Sigmoid colon (tissue), 6 donors: ENCODE measurements at regions not wholly inside any gene's neighbourhood (a gene's known extent, or its start where the extent isn't known, plus 50 kb on each side); places are given as distances from the start of the nearest gene placed in this dataset.

Experiments used
- DNase-seq: peaks from one replicate; pipeline ENCODE4 v3.0.0-alpha.2; 2019
- H3K27ac ChIP-seq, 4 donors: fragments of 200-600 bp; sonication (generic); one replicate each; pipeline ENCODE4 v1.5.1; 2016 to 2019; ENCODE audit warnings: mild to moderate bottlenecking in 1 of 4
- H3K27me3 ChIP-seq, 3 donors: fragments of 200-600 bp; sonication (generic); one replicate each; pipeline ENCODE4 v1.5.1; 2019; ENCODE audit warnings: mild to moderate bottlenecking in 1 of 3
- H3K36me3 ChIP-seq, 4 donors: fragments of 200-600 bp; sonication (generic); one replicate each; pipeline ENCODE4 v1.5.1; 2016 to 2019
- H3K4me1 ChIP-seq, 4 donors: fragments of 200-600 bp; sonication (generic); one replicate each; pipeline ENCODE4 v1.5.1; 2017 to 2019
- H3K4me3 ChIP-seq, 4 donors: fragments of 200-600 bp; sonication (generic); one replicate each; pipeline ENCODE4 v1.5.1; 2017 to 2019; ENCODE audit warnings: mild to moderate bottlenecking in 2 of 4, moderate library complexity in 1 of 4
- H3K9me3 ChIP-seq, 4 donors: fragments of 200-600 bp in 3 of 4; sonication (generic) in 3 of 4; one replicate each; pipeline versions ENCODE4 v1.5.1 to v1.6.1; 2013 to 2019
- CTCF ChIP-seq, 4 experiments: fragments of 450-650 bp in 3 of 4; fragments of 200-600 bp in 1 of 4; IDR thresholded peaks; one replicate each; pipeline ENCODE4 v1.5.1; 2016 to 2019; ENCODE audit warnings: antibody characterized with exemption in 4 of 4, mild to moderate bottlenecking in 3 of 4, moderate library complexity in 2 of 4
- EP300 ChIP-seq, 4 donors: sonication (generic); formaldehyde crosslinking; IDR thresholded peaks; one replicate each; pipeline ENCODE4 v1.6.1; 2017; ENCODE audit warnings: antibody characterized with exemption in 4 of 4
- POLR2A ChIP-seq, 2 donors: fragments of 450-650 bp; IDR thresholded peaks; one replicate each; pipeline ENCODE4 v1.6.1; 2016; ENCODE audit warnings: antibody characterized with exemption in 2 of 2, mild to moderate bottlenecking in 2 of 2, moderate library complexity in 2 of 2
- POLR2AphosphoS5 ChIP-seq, 4 donors: sonication (generic); formaldehyde crosslinking; IDR thresholded peaks; one replicate each; pipeline ENCODE4 v1.6.1; 2017; ENCODE audit warnings: antibody characterized with exemption in 4 of 4
- WGBS, 2 donors: extraction: QIAGEN DNeasy Blood & Tissue Kit; methylation state at CpG; one replicate each; pipeline ENCODE4 v1.1.7; 2013; 5-methylcytosine and 5-hydroxymethylcytosine counted together
- intact Hi-C: fragments of 100-400 bp; cut with DNase I; formaldehyde crosslinking; loops from one replicate; pipeline ENCODE4 v1.15.1; 2023
- donor health status: healthy with polysubstance abuse.
- donor health status: healthy.

- no peak for DNase-seq
- H3K4me3 ChIP-seq: no peak overlapping the region
- no peak for TF ChIP-seq POLR2A (IDR thresholded peaks at IDR 0.05)
- TF ChIP-seq EP300 (IDR thresholded peaks at IDR 0.05): no peak
- no peak for TF ChIP-seq POLR2AphosphoS5 (IDR thresholded peaks at IDR 0.05)
- TF ChIP-seq CTCF (IDR thresholded peaks at IDR 0.05): no peak
- peaks cover 0 to 16% (median 3%) of the 10 kb centered on the region in 3 donors for H3K27me3 ChIP-seq
- peak overlapping the region in 1 of 4 donors; percentile 23 for H3K27ac ChIP-seq
- no peaks in the 10 kb centered on the region for H3K9me3 ChIP-seq
- H3K36me3 ChIP-seq: no peaks in the 10 kb centered on the region
- intact Hi-C loops: no loop called here
- peaks cover 0 to 10% (median 9%) of the 10 kb centered on the region in 4 donors for H3K4me1 ChIP-seq
- 56 to 65% methylated on average over 5 of the region's 5 CpGs for WGBS, 2 donors
Measured at GRCh38 chr1:30523055-30524020, 200.0 kb downstream of the MATN1 start.

GRCh38 chr1:30522031-30523004, 201.1 kb downstream of the MATN1 start:
- TF ChIP-seq CTCF (IDR thresholded peaks at IDR 0.05) (no peak), POLR2AphosphoS5 (IDR thresholded peaks at IDR 0.05) (peak in 2 of 4 donors; percentile 28 to 31)
- Histone ChIP-seq H3K27ac (peak overlapping the region in 1 of 4 donors; percentile 69), H3K27me3 (peaks cover 0 to 16% (median 3%) of the 10 kb centered on the region in 3 donors), H3K36me3 (no peaks in the 10 kb centered on the region), H3K4me3 (no peak overlapping the region), H3K4me1 (peaks cover 0 to 10% (median 9%) of the 10 kb centered on the region in 4 donors), H3K9me3 (no peaks in the 10 kb centered on the region)
- 59 to 68% methylated on average over 17 of the region's 17 CpGs for WGBS, 2 donors
- intact Hi-C loops: no loop called here
- DNase-seq: peak; percentile 77

- peaks cover 0 to 10% (median 3%) of the 10 kb centered on the region in 3 donors for H3K27me3 ChIP-seq
- H3K27ac ChIP-seq: peak overlapping the region in 1 of 4 donors; percentile 69
- no peak for TF ChIP-seq CTCF (IDR thresholded peaks at IDR 0.05)
- no peak for TF ChIP-seq POLR2A (IDR thresholded peaks at IDR 0.05)
- TF ChIP-seq EP300 (IDR thresholded peaks at IDR 0.05): no peak
- TF ChIP-seq POLR2AphosphoS5 (IDR thresholded peaks at IDR 0.05): no peak
- H3K4me1 ChIP-seq: peaks cover 0 to 8% (median 7%) of the 10 kb centered on the region in 4 donors
- WGBS, 2 donors: 64 to 70% methylated on average over 3 of the region's 3 CpGs
- DNase-seq: no peak
- H3K4me3 ChIP-seq: no peak overlapping the region
- H3K36me3 ChIP-seq: no peaks in the 10 kb centered on the region
- H3K9me3 ChIP-seq: no peaks in the 10 kb centered on the region
- intact Hi-C loops: no loop called here
Measured at GRCh38 chr1:30521261-30521865, 202.0 kb downstream of the MATN1 start.

- intact Hi-C loops: no loop called here
- Histone ChIP-seq H3K27me3 (peaks cover 0 to 8% (median 3%) of the 10 kb centered on the region in 3 donors), H3K4me3 (no peak overlapping the region), H3K36me3 (no peaks in the 10 kb centered on the region), H3K9me3 (no peaks in the 10 kb centered on the region), H3K27ac (no peak overlapping the region), H3K4me1 (no peaks in the 10 kb centered on the region)
- TF ChIP-seq POLR2A (IDR thresholded peaks at IDR 0.05) (no peak), POLR2AphosphoS5 (IDR thresholded peaks at IDR 0.05) (no peak), EP300 (IDR thresholded peaks at IDR 0.05) (no peak), CTCF (IDR thresholded peaks at IDR 0.05) (no peak)
- WGBS, 2 donors: 45 to 65% methylated on average over 2 of the region's 2 CpGs
- no peak for DNase-seq
Measured at GRCh38 chr1:30520476-30520875, 202.9 kb downstream of the MATN1 start.
